Epithelial cell of prostate (primary cell): ENCODE measurements at regions not wholly inside any gene's neighbourhood (a gene's known extent, or its start where the extent isn't known, plus 50 kb on each side); places are given as distances from the start of the nearest gene placed in this dataset.
"Not testable (repeated sequence)": the region's sequence is repeated elsewhere in the genome, so short reads cannot be mapped to it uniquely, and the experiment has no call there.

ENCODE experiments used
- DNase-seq: peaks from one replicate; pipeline ENCODE4 v3.0.0-alpha.2; 2011; ENCODE audit warnings: low read depth, low spot score
- H3K27ac ChIP-seq: fragments of 450-650 bp; 2 replicates; pipeline ENCODE4 v1.5.1; 2017; ENCODE audit warnings: mild to moderate bottlenecking

GRCh38 chr1:67482733-67483482 lies 52.7 kb upstream of the SERBP1 start:
- DNase-seq = no peak
- H3K27ac ChIP-seq = no peak overlapping the region

GRCh38 chr1:67484492-67484891 lies 54.3 kb upstream of the SERBP1 start:
- no peak overlapping the region for H3K27ac ChIP-seq
- no peak for DNase-seq

GRCh38 chr1:67485046-67485811 lies 55.0 kb upstream of the SERBP1 start:
- no peak for DNase-seq
- H3K27ac ChIP-seq = no peak overlapping the region

GRCh38 chr1:67489643-67490042 lies 59.4 kb upstream of the SERBP1 start:
- no peak for DNase-seq
- H3K27ac ChIP-seq = no peak overlapping the region

- no peak overlapping the region for H3K27ac ChIP-seq
- no peak for DNase-seq
These were observed 61.1 kb upstream of the SERBP1 start for GRCh38 chr1:67491280-67491679.

- no peak overlapping the region for H3K27ac ChIP-seq
- DNase-seq = no peak
These were observed 62.9 kb upstream of the SERBP1 start for GRCh38 chr1:67493148-67493547.

GRCh38 chr1:67495327-67495726 lies 65.1 kb upstream of the SERBP1 start:
- DNase-seq = no peak

GRCh38 chr1:67496329-67496728 lies 66.1 kb upstream of the SERBP1 start:
- DNase-seq = no peak

More at GRCh38 chr1:67495327-67495726, 65.1 kb upstream of the SERBP1 start:
- H3K27ac ChIP-seq = no peak overlapping the region

GRCh38 chr1:67500413-67500959 lies 70.3 kb upstream of the SERBP1 start:
- no peak for DNase-seq
- H3K27ac ChIP-seq = no peak overlapping the region

More at GRCh38 chr1:67496329-67496728, 66.1 kb upstream of the SERBP1 start:
- no peak overlapping the region for H3K27ac ChIP-seq

- no peak for DNase-seq
- no peak overlapping the region for H3K27ac ChIP-seq
These were observed 73.8 kb upstream of the SERBP1 start for GRCh38 chr1:67503974-67504373.

GRCh38 chr1:67513392-67514294 lies 83.4 kb upstream of the SERBP1 start:
- not testable (repeated sequence) for H3K27ac ChIP-seq, DNase-seq

GRCh38 chr1:67514300-67514699 lies 84.1 kb upstream of the SERBP1 start:
- no peak overlapping the region for H3K27ac ChIP-seq
- no peak for DNase-seq

- no peak for DNase-seq
- H3K27ac ChIP-seq = no peak overlapping the region
These were observed 84.6 kb upstream of the SERBP1 start for GRCh38 chr1:67514786-67515185.

- no peak overlapping the region for H3K27ac ChIP-seq
- DNase-seq = no peak
These were observed 85.3 kb upstream of the SERBP1 start for GRCh38 chr1:67515324-67516080.

- no peak overlapping the region for H3K27ac ChIP-seq
- no peak for DNase-seq
These were observed 86.8 kb upstream of the SERBP1 start for GRCh38 chr1:67517046-67517445.

GRCh38 chr1:67522001-67522441 lies 91.8 kb upstream of the SERBP1 start:
- H3K27ac ChIP-seq = no peak overlapping the region
- no peak for DNase-seq

GRCh38 chr1:67522793-67523192 lies 92.6 kb upstream of the SERBP1 start:
- DNase-seq = no peak
- no peak overlapping the region for H3K27ac ChIP-seq

- no peak for DNase-seq
- peak overlapping the region; percentile 44 for H3K27ac ChIP-seq
These were observed 94.2 kb upstream of the SERBP1 start for GRCh38 chr1:67524143-67525052.
